ENCODE measurements at regions not wholly inside any gene's neighbourhood (a gene's known extent, or its start where the extent isn't known, plus 50 kb on each side); places are given as distances from the start of the nearest gene placed in this dataset.
"Not testable (repeated sequence)": the region's sequence is repeated elsewhere in the genome, so short reads cannot be mapped to it uniquely, and the experiment has no call there.

DNA sequence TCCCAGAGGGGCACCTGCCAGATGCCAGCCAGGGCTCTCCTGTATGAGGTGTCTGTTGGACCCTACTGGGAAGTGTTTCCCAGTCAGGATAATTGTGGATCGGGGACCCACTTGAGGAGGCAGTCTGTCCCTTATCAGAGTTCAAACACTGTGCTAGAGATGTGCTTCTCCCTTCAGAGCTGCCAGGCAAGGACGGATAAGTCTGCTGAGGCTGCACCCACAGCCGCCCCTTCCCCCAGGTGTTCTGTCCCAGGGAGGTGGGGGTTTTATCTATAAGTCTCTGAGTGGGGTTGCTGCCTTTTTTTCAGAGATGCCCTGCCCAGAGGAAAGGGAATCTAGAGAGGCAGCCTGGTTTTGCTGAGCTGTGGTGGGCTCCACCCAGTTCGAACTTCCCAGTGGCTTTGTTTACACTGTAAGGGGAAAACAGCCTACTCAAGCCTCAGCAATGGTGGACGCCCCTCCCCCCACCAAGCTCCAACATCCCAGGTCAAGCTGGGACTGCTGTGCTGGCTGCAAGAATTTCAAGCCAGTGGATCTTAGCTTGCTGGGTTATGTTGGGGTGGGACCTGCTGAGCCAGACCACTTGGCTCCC is 324.0 kb upstream of the SETBP1 start:
- DNase-seq, result no peak

- DNase-seq, result no peak
These were observed 322.3 kb upstream of the SETBP1 start for GRCh38 chr18:44358402-44358801.

- DNase-seq, result not testable (repeated sequence)
These were observed 320.9 kb upstream of the SETBP1 start for GRCh38 chr18:44359741-44360140.

GRCh38 chr18:44362213-44362612 is 318.5 kb upstream of the SETBP1 start:
- DNase-seq, result not testable (repeated sequence)

DNA sequence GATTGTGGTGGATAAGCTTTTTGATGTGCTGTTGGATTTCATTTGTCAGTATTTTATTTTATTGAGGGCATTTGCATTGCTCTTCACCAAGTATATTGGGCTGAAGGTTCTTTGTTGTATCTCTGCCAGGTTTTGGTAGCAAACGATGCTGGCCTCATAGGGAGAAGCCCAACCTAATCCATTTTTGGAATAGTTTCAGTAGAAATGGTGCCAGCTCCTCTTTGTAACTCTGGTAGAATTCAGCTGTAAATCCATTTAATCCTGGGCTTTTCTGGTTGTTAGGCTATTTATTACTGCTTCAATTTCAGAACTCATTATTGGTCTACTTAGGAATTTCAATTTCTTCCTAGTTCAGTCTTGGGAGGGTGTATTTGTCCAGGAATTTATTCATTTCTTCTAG is 309.8 kb upstream of the SETBP1 start:
- no peak for DNase-seq

- no peak for DNase-seq
These were observed 305.7 kb upstream of the SETBP1 start for GRCh38 chr18:44374966-44375365.

DNA sequence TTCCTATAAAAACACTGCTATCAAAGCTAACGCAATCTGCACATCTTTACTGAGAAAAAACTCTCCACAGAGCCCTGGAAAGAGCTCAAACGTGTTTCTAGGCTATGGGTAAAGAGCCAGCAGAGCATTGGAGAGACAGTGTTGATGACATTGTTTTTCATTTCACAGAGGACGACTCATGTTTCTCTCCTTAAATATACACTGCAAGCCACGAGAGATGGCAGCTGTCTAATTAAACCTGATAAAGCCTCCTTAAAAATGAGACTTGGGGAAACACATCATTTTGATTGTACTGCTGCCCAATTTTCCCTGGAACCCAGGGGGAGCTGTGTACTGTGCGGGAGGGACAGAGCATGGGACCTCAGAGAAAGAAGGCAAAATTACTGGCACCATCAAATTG is 294.3 kb upstream of the SETBP1 start:
- no peak for DNase-seq

GRCh38 chr18:44388329-44388728 is 292.4 kb upstream of the SETBP1 start:
- DNase-seq, result no peak

GRCh38 chr18:44392933-44393332 is 287.8 kb upstream of the SETBP1 start:
- no peak for DNase-seq

DNA sequence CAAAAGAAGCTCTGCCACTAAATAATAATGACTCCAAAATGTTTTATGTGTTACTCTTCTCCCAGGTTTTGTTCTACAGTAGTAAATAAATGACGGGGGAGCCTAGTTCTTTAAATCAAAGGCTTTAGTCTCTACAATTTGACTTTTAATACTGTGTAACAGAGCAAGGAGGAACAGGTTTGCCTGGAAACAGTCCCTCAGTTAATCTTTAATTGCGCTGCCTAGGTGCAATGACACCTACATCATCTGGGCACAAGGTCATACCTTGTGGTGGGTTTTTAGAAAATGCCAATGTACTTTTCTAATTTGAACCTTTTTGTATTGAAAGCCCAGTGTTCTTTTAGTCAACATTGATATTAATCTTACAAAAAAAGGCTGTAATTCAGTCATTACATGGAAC is 287.3 kb upstream of the SETBP1 start:
- DNase-seq, result no peak

- DNase-seq, result no peak
These were observed 284.1 kb upstream of the SETBP1 start for GRCh38 chr18:44396550-44396949.

- no peak for DNase-seq
These were observed 271.6 kb upstream of the SETBP1 start for GRCh38 chr18:44409071-44409470.

DNA sequence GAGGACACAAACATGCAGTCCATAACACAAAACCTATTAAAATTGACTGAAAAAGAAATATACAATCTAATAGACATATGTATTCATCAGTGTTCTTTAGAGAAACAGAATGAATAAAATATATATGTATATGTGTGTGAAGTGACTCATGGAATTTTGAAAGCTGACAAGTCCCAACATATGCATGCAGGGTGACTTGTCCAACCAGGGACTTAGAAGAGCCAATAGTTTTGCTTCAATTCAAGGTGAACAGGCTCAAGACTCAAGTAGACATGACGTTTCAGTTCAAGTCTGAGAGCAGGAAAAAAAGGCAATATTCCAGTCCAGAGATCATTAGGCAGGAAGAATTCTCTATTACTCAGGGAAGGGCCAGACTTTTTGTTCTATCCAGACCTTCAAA is 271.2 kb upstream of the SETBP1 start:
- no peak for DNase-seq

DNA sequence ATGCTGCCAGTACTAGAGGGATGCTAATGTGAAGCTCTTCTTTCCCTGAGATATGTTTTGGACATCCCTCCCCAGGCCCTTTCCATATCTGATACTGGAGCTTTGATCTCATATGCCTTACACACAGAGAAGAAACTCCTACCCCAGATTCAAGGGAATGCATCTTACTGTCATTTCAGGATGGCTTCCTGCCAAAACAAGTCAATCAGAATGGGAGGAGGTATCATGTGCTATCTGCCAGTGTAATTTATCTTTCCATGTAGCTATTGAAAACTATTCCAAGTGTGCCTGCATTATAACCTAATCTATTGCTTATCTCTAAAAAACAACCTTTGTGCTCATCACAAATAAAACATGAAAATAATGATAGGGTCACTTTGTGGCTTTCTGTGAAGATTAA is 269.9 kb upstream of the SETBP1 start:
- DNase-seq, result no peak

- DNase-seq, result no peak
These were observed 269.3 kb upstream of the SETBP1 start for GRCh38 chr18:44411262-44411905.

GRCh38 chr18:44411976-44412375 is 268.7 kb upstream of the SETBP1 start:
- no peak for DNase-seq

- no peak for DNase-seq
These were observed 256.7 kb upstream of the SETBP1 start for GRCh38 chr18:44423814-44424644.

DNA sequence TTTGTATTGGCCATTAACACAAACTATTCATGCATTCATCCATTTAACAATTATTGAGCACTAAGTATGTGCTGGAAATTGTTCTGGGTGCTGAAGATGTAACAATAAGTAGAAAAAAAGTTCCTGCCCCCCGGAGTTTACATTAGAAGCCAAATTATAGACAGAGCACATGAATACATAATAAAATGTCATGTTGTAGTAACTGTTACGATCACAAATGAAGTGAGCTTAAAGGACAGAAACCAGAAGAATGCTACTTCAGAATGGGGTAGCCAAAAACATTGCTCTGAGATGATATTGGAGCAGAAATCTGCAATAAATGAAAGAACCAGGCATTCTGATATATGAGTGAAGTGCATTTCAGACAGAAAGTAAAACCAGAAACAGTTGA is 256.0 kb upstream of the SETBP1 start:
- DNase-seq, result no peak

DNA sequence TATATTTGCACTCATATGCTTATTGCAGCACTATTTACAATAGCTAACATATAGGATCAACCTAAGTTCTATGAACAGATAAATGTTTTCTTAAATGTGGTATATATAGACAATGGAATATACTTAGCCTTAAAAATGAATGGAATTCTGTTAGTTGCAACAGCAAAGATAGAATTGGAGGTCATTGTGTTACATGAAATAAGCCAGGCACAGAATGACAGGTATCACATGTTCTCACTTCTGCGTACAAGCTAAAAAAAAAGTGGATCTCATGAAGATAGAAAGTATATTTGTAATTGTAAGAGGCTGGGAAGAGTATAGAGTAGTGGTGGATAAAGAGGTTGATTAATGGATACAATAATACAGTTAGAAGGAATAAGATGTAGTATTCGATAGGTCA is 255.5 kb upstream of the SETBP1 start:
- DNase-seq, result no peak

DNA sequence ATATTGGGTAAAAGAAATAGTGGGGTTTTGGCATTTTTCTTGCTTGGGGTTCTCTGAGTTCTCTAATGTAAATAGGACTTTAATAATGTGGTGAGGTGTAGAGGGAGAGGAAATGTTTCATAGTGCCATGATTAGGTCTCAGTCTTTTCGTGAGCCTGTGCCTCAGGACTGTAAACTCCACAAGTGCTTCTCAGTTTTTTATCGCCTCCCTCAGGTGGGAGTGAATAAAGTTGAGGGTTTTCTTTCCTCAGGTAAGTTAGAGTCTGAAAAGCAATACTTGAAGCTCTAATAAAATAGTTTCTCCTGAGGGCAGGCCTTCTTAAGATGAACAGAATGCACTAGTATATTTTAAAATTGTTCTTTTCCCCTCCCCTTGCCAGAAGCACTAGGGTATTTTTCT is 243.1 kb upstream of the SETBP1 start:
- no peak for DNase-seq

DNA sequence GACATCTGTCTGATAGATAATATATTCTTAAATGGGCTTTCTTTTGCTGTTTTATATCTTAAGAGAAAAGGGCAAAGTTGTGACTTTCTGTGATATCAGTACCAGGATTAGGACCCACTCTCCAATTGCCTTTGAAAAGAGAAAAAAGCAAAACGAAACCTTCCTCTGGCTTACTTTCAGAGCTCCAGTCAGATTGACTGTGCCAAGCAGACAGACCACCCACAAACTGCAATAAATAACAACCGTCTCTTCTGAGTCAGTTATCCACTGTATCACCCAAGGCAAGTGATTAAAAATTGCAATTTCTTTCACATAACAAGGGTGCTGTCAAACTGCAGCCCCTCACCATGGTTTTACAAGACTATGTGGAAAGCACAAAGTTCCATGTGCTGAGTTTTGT is 230.5 kb upstream of the SETBP1 start:
- DNase-seq, result no peak

GRCh38 chr18:44452346-44452745 is 228.3 kb upstream of the SETBP1 start:
- DNase-seq, result no peak

GRCh38 chr18:44453505-44453904 is 227.2 kb upstream of the SETBP1 start:
- no peak for DNase-seq

- no peak for DNase-seq
These were observed 221.9 kb upstream of the SETBP1 start for GRCh38 chr18:44458777-44459176.
